WTC11 (cell line): ENCODE measurements at regions not wholly inside any gene's neighbourhood (a gene's known extent, or its start where the extent isn't known, plus 50 kb on each side); places are given as distances from the start of the nearest gene placed in this dataset.

Source experiments
- ATF1 ChIP-seq: sonication (generic); formaldehyde crosslinking; IDR thresholded peaks from 2 replicates; pipeline ENCODE4 v1.8.1; 2023; ENCODE audit warnings: mild to moderate bottlenecking, moderate library complexity, missing genetic modification reagents
- CTCF ChIP-seq: fragments of 200-600 bp; IDR thresholded peaks from 2 replicates; pipeline ENCODE4 v1.8.0; 2022; ENCODE audit warnings: antibody characterized with exemption
- E2F5 ChIP-seq: sonication (generic); formaldehyde crosslinking; IDR thresholded peaks from 2 replicates; pipeline ENCODE4 v1.8.1; 2022; ENCODE audit warnings: mild to moderate bottlenecking, moderate library complexity, missing genetic modification reagents
- FOXK1 ChIP-seq: sonication (generic); formaldehyde crosslinking; IDR thresholded peaks from 2 replicates; pipeline ENCODE4 v1.8.0; 2022; ENCODE audit warnings: mild to moderate bottlenecking, moderate library complexity, missing genetic modification reagents
- USF2 ChIP-seq: sonication (generic); formaldehyde crosslinking; IDR thresholded peaks from 2 replicates; pipeline ENCODE4 v1.8.1; 2023; ENCODE audit warnings: mild to moderate bottlenecking, missing genetic modification reagents, moderate library complexity

GRCh38 chr19:32178401-32178800 is 167.0 kb upstream of the ZNF507 start:
- no peak for TF ChIP-seq E2F5 (CRISPR knock-in tag)
- TF ChIP-seq USF2 (CRISPR knock-in tag): no peak
- no peak for TF ChIP-seq FOXK1 (CRISPR knock-in tag)
- no peak for TF ChIP-seq CTCF
- TF ChIP-seq ATF1 (CRISPR knock-in tag): no peak
